Muscle of leg (tissue), 3 donors: ENCODE measurements at regions not wholly inside any gene's neighbourhood (a gene's known extent, or its start where the extent isn't known, plus 50 kb on each side); places are given as distances from the start of the nearest gene placed in this dataset.

Experiments used
- DNase-seq: peaks from one replicate; pipeline ENCODE4 v3.0.0; 2013
- H3K27ac ChIP-seq: one replicate; pipeline ENCODE4 v1.5.1; 2013; ENCODE audit warnings: mild to moderate bottlenecking, low read length, control low read depth
- H3K27me3 ChIP-seq: one replicate; pipeline ENCODE4 v1.6.1; 2013; ENCODE audit warnings: low read length; ENCODE audit not compliant: control insufficient read depth, insufficient read depth
- H3K36me3 ChIP-seq: one replicate; pipeline ENCODE4 v1.6.1; 2013; ENCODE audit warnings: low read length; ENCODE audit not compliant: control insufficient read depth, insufficient read depth
- H3K4me1 ChIP-seq: one replicate; pipeline ENCODE4 v1.6.1; 2013; ENCODE audit warnings: low read length; ENCODE audit not compliant: control insufficient read depth, insufficient read depth
- H3K4me3 ChIP-seq: one replicate; pipeline ENCODE4 v1.5.1; 2013; ENCODE audit warnings: low read length, control low read depth
- H3K9me3 ChIP-seq: replicated peaks from 2 replicates; pipeline ENCODE4 v1.6.1; 2013; ENCODE audit warnings: low read depth, low read length; ENCODE audit not compliant: control insufficient read depth
- WGBS: methylation state at CpG from one replicate; pipeline ENCODE4 v1.1.5; 2013; ENCODE audit warnings: missing lambda C conversion rate; ENCODE audit not compliant: insufficient coverage; 5-methylcytosine and 5-hydroxymethylcytosine counted together

GRCh38 chr11:80837051-80837450 is 1396.2 kb upstream of the TENM4 start:
- no peak overlapping the region for H3K27ac ChIP-seq
- WGBS = no CpG with 5 or more reads among the region's 1 CpG
- H3K4me3 ChIP-seq = no peak overlapping the region
- no peaks in the 10 kb centered on the region for H3K4me1 ChIP-seq
- H3K27me3 ChIP-seq = no peaks in the 10 kb centered on the region
- DNase-seq = no peak
- H3K9me3 ChIP-seq = no peaks in the 10 kb centered on the region
- no peaks in the 10 kb centered on the region for H3K36me3 ChIP-seq

DNA sequence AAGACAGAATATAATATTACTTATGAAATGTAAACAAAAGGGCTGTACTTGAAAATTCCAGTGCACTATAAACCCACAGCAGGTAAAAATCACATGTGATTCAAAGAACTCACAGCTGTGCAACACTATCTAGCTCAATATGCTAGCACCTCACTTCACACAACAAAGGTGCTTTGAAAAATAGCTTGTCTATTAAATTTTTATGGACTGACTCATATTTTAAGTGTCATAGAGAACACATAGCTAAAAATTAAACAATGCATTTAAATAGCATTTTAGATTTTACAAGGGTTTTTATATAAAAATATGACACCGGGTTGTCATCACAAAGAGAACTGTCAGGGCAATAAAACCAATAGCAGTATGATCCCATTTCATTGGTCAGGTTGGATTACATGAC is 1390.5 kb upstream of the TENM4 start:
- Histone ChIP-seq H3K27ac (no peak overlapping the region), H3K4me3 (no peak overlapping the region), H3K36me3 (no peaks in the 10 kb centered on the region), H3K27me3 (no peaks in the 10 kb centered on the region), H3K9me3 (no peaks in the 10 kb centered on the region), H3K4me1 (no peaks in the 10 kb centered on the region)
- WGBS = no CpG with 5 or more reads among the region's 1 CpG
- no peak for DNase-seq

DNA sequence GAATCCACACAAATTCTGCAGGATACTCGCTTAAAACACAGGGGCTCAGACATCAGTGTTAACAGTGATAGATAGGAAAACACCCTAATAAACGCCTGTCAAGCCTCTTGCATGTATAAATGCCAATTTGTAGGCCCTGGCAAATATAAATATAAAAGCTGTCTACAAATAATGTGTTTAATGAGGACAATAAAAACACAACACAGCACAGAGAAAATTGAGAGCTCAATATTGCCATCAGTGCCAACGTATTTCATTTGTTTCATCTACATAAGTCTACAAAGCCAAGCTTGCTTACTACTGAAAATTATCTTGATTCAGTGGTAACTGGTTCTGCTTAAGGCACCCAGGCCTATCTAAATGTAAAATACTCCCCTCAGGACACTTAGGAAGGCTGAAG is 1387.0 kb upstream of the TENM4 start:
- WGBS = no CpG with 5 or more reads among the region's 3 CpGs
- H3K27ac ChIP-seq = no peak overlapping the region
- H3K4me1 ChIP-seq = no peaks in the 10 kb centered on the region
- no peak for DNase-seq
- no peaks in the 10 kb centered on the region for H3K36me3 ChIP-seq
- H3K9me3 ChIP-seq = no peaks in the 10 kb centered on the region
- no peaks in the 10 kb centered on the region for H3K27me3 ChIP-seq
- H3K4me3 ChIP-seq = no peak overlapping the region

- Histone ChIP-seq H3K9me3 (no peaks in the 10 kb centered on the region), H3K36me3 (no peaks in the 10 kb centered on the region), H3K27ac (no peak overlapping the region), H3K4me1 (no peaks in the 10 kb centered on the region), H3K4me3 (no peak overlapping the region), H3K27me3 (no peaks in the 10 kb centered on the region)
- no CpG with 5 or more reads among the region's 2 CpGs for WGBS
- DNase-seq = no peak
Measured at GRCh38 chr11:80826808-80827207, 1386.0 kb upstream of the TENM4 start.

- no peak overlapping the region for H3K27ac ChIP-seq
- no peaks in the 10 kb centered on the region for H3K27me3 ChIP-seq
- H3K36me3 ChIP-seq = no peaks in the 10 kb centered on the region
- DNase-seq = no peak
- no peaks in the 10 kb centered on the region for H3K9me3 ChIP-seq
- H3K4me1 ChIP-seq = no peaks in the 10 kb centered on the region
- H3K4me3 ChIP-seq = no peak overlapping the region
- WGBS = 64% methylated on average over 5 of the region's 7 CpGs
Measured at GRCh38 chr11:80822308-80822707, 1381.5 kb upstream of the TENM4 start.

DNA sequence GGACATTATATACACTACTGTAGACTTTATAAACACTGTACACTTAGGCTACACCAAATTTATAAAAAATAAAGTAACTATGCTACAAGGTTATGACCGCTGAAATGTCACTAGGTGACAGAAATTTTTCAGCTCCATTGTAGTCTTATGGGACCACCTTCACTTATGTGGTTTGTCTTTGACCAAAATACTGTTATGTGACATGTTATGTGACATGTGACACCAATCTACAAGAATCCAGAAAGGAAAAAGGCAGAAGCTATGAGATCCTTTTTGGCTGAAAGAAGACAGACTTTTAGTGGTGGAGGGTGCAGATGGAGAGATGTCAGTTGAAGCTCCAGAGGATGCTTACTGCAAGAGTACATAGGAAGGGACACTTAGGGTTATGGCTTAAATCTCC is 1378.4 kb upstream of the TENM4 start:
- no peak for DNase-seq
- Histone ChIP-seq H3K9me3 (no peaks in the 10 kb centered on the region), H3K27ac (no peak overlapping the region), H3K36me3 (no peaks in the 10 kb centered on the region), H3K4me1 (no peaks in the 10 kb centered on the region), H3K4me3 (no peak overlapping the region), H3K27me3 (no peaks in the 10 kb centered on the region)
- no CpG with 5 or more reads among the region's 1 CpG for WGBS

DNA sequence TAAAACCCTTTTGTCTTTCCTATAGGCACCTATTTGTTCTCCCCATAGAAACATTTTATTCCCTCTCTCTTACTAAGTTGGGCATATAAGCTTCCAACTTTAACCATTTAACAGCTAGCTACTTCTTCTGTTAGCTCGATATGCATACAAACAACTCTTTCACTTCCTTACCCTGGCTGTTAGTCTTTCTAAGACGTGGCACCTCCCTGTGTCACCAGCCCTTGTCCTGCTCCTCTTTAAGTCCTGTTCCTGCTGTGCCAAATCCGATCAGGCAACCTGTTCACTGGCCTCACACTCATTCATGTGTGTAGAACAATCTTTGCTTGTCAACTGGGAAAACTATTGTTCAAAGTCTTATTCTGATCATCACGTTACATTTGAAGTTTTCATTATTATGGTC is 1376.1 kb upstream of the TENM4 start:
- Histone ChIP-seq H3K9me3 (no peaks in the 10 kb centered on the region), H3K36me3 (no peaks in the 10 kb centered on the region), H3K4me3 (no peak overlapping the region), H3K27me3 (no peaks in the 10 kb centered on the region), H3K27ac (no peak overlapping the region), H3K4me1 (no peaks in the 10 kb centered on the region)
- no peak for DNase-seq
- WGBS = 57% methylated on average over 3 of the region's 4 CpGs

DNA sequence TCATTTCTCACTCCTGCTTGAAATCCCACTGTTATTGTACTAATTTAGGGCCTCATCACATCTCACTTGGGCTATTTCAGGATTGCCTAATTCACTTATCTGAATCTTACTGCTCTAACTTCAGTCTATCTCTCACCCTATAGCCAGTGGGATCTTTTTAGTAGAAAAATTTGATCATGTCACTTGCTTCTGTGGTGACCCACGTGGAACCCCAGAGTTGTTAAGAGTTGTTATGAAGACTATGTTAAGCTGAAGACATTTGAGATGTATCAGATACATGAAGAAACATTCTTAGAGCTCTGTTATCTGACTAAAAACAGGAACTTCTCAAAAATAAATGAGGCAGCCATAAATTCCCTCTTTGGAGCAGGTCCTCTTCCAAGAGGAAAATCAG is 1375.6 kb upstream of the TENM4 start:
- Histone ChIP-seq H3K9me3 (no peaks in the 10 kb centered on the region), H3K36me3 (no peaks in the 10 kb centered on the region), H3K27me3 (no peaks in the 10 kb centered on the region), H3K27ac (no peak overlapping the region), H3K4me1 (no peaks in the 10 kb centered on the region), H3K4me3 (no peak overlapping the region)
- WGBS = no CpG with 5 or more reads among the region's 1 CpG
- no peak for DNase-seq

DNA sequence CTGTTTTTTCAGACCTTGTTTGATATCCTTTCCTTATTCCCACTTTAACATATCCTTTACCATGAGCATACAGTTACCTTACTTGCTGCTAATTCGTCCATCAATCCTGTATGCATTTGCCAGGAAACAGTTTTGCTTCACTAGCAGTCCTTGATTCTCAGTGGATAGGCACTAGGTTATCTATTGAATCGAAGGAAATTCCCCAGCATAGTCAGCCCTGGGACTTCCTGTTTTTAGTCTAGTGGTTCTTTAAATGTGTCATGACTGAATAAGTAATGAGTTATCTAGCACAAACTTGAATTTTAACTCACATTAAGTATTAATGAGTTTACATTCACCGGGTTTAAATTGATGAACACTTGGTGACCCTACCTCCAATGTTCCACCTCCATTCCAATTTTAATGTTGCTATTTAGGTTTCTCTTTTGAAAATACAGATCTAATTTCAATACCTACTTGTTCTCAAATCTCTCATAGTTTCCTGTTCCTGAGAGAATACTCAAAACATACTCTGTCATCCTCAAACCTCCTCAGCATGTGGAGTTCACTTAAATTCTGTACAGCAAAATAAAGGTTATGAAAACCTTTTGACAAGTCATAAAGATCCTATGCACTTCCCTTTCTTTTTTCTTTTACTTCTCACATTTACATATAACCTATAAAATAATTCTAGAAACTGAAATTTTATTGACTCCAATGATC is 1375.1 kb upstream of the TENM4 start:
- Histone ChIP-seq H3K9me3 (no peaks in the 10 kb centered on the region), H3K4me1 (no peaks in the 10 kb centered on the region), H3K27me3 (no peaks in the 10 kb centered on the region), H3K27ac (no peak overlapping the region), H3K4me3 (no peak overlapping the region), H3K36me3 (no peaks in the 10 kb centered on the region)
- DNase-seq = no peak
- 50% methylated on average over 1 of the region's 3 CpGs for WGBS

DNA sequence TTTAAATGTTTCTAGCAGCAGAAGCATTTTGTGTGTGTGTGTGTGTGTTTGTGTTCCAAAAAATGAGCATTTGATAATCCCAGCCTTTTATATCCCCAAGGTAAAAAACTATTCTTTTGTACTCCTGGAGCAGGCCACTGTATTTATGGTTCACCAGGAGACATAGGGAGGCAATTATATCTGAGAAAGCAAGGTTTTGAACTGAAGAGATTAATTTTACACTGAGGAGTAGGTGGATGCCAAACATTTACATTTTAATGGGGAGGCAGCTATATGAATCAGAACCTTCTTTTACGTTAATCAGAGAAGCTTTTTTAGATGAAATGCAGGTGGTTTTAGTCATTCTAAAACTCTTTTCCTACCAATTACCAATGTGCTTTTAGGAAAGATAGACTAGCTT is 1374.0 kb upstream of the TENM4 start:
- Histone ChIP-seq H3K27ac (no peak overlapping the region), H3K4me1 (no peaks in the 10 kb centered on the region), H3K27me3 (no peaks in the 10 kb centered on the region), H3K4me3 (no peak overlapping the region), H3K9me3 (no peaks in the 10 kb centered on the region), H3K36me3 (no peaks in the 10 kb centered on the region)
- WGBS = no CpG with 5 or more reads among the region's 1 CpG
- DNase-seq = no peak

GRCh38 chr11:80810695-80811094 is 1369.9 kb upstream of the TENM4 start:
- WGBS = no CpG with 5 or more reads among the region's 4 CpGs
- Histone ChIP-seq H3K36me3 (no peaks in the 10 kb centered on the region), H3K27me3 (no peaks in the 10 kb centered on the region), H3K4me1 (no peaks in the 10 kb centered on the region), H3K27ac (no peak overlapping the region), H3K9me3 (no peaks in the 10 kb centered on the region), H3K4me3 (no peak overlapping the region)
- no peak for DNase-seq
